SU-DHL-6 (cell line): ENCODE measurements at regions not wholly inside any gene's neighbourhood (a gene's known extent, or its start where the extent isn't known, plus 50 kb on each side); places are given as distances from the start of the nearest gene placed in this dataset.

Experiments
- H2AFZ ChIP-seq: fragments of 200-600 bp; sonication (generic); 2 replicates; pipeline ENCODE4 v1.6.1; 2014; ENCODE audit warnings: low read depth, mild to moderate bottlenecking, moderate library complexity, mixed read lengths, antibody characterized with exemption, low read length; ENCODE audit not compliant: severe bottlenecking
- H3F3A ChIP-seq: fragments of 200-600 bp; shearing (Covaris generic); 2 replicates; pipeline ENCODE4 v1.6.0; 2016; ENCODE audit warnings: antibody characterized with exemption, mild to moderate bottlenecking; ENCODE audit not compliant: insufficient read depth
- H3K27ac ChIP-seq: fragments of 200-600 bp; sonication (generic); 2 replicates; pipeline ENCODE4 v1.5.1; 2016; ENCODE audit warnings: low read depth, mild to moderate bottlenecking, low read length, moderate library complexity, mixed read lengths
- H3K27me3 ChIP-seq: fragments of 200-600 bp; sonication (generic), shearing (Covaris generic); 2 replicates; pipeline ENCODE4 v1.6.0; 2014; ENCODE audit warnings: mild to moderate bottlenecking, low read length
- H3K36me3 ChIP-seq: fragments of 200-600 bp; sonication (generic); 2 replicates; pipeline ENCODE4 v1.6.1; 2014; ENCODE audit warnings: mild to moderate bottlenecking, low read length, mixed read lengths
- H3K4me2 ChIP-seq: fragments of 300-600, 200-600 bp; shearing (Covaris generic), sonication (generic); 2 replicates; pipeline ENCODE4 v1.6.0; 2014; ENCODE audit warnings: low read length, low read depth, mild to moderate bottlenecking; ENCODE audit not compliant: poor library complexity, severe bottlenecking
- H3K4me3 ChIP-seq: fragments of 200-600 bp; sonication (generic); 2 replicates; pipeline ENCODE4 v1.5.1; 2014; ENCODE audit warnings: antibody characterized with exemption, low read length, mild to moderate bottlenecking, mixed read lengths; ENCODE audit not compliant: insufficient read depth, poor library complexity, severe bottlenecking
- H3K79me2 ChIP-seq: fragments of 200-600 bp; sonication (generic); 2 replicates; pipeline ENCODE4 v1.6.1; 2014; ENCODE audit warnings: mild to moderate bottlenecking, low read length, moderate library complexity; ENCODE audit not compliant: insufficient read depth
- H3K9ac ChIP-seq: fragments of 200-600 bp; sonication (generic); 2 replicates; pipeline ENCODE4 v1.7.0; 2014; ENCODE audit warnings: mild to moderate bottlenecking, low read length
- H3K9me2 ChIP-seq: fragments of 200-600 bp; sonication (generic); replicated peaks from 2 replicates; pipeline ENCODE4 v1.6.1; 2014; ENCODE audit warnings: low read length; ENCODE audit not compliant: insufficient read depth
- H3K9me3 ChIP-seq: fragments of 200-600 bp; sonication (generic); 2 replicates; pipeline ENCODE4 v1.6.1; 2014; ENCODE audit warnings: low read length, mixed read lengths; ENCODE audit not compliant: insufficient read depth
- H4K20me1 ChIP-seq: fragments of 200-600 bp; sonication (generic); 2 replicates; pipeline ENCODE4 v1.6.1; 2014; ENCODE audit warnings: low read depth, mild to moderate bottlenecking, antibody characterized with exemption, low read length, moderate library complexity, mixed read lengths
- EZH2phosphoT487 ChIP-seq: fragments of 200-600 bp; sonication (generic), shearing (Covaris generic); conservative IDR thresholded peaks from 2 replicates; pipeline ENCODE4 v1.6.1; 2018; ENCODE audit warnings: mild to moderate bottlenecking, antibody characterized with exemption, low read length, moderate library complexity, mixed read lengths
- TF ChIP-seq, protein P1 (sequence below): fragments of 200-600 bp; sonication (generic); IDR thresholded peaks from one replicate; pipeline ENCODE4 v1.5.1; 2017; ENCODE audit warnings: antibody characterized with exemption, mild to moderate bottlenecking, low read length, moderate library complexity; ENCODE audit not compliant: insufficient read depth, poor library complexity, severe bottlenecking

DNA sequence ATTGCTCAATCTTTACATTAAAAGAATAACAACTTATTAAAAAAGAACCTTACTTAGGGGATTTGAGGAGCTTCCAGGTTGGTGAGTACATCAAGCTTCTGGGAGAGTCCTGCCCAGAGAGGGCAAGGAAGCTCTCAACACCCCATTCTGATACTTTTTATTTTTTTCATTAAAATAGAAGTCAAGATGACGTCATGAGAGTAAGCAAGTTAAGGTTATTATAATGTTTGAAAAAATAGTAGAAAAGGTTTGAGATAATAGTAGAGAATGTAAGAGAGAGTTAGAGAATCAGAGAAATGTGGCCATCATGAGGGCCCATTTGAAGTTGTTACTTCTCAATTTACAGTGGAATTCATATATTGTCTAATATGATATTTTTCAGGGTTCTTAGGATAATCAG is 221.0 kb upstream of the SLC16A7 start:
- TF ChIP-seq, protein P1, sequence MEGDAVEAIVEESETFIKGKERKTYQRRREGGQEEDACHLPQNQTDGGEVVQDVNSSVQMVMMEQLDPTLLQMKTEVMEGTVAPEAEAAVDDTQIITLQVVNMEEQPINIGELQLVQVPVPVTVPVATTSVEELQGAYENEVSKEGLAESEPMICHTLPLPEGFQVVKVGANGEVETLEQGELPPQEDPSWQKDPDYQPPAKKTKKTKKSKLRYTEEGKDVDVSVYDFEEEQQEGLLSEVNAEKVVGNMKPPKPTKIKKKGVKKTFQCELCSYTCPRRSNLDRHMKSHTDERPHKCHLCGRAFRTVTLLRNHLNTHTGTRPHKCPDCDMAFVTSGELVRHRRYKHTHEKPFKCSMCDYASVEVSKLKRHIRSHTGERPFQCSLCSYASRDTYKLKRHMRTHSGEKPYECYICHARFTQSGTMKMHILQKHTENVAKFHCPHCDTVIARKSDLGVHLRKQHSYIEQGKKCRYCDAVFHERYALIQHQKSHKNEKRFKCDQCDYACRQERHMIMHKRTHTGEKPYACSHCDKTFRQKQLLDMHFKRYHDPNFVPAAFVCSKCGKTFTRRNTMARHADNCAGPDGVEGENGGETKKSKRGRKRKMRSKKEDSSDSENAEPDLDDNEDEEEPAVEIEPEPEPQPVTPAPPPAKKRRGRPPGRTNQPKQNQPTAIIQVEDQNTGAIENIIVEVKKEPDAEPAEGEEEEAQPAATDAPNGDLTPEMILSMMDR: no peak
- no peak for TF ChIP-seq EZH2phosphoT487
- H3K9me2 ChIP-seq: no peaks in the 10 kb centered on the region

DNA sequence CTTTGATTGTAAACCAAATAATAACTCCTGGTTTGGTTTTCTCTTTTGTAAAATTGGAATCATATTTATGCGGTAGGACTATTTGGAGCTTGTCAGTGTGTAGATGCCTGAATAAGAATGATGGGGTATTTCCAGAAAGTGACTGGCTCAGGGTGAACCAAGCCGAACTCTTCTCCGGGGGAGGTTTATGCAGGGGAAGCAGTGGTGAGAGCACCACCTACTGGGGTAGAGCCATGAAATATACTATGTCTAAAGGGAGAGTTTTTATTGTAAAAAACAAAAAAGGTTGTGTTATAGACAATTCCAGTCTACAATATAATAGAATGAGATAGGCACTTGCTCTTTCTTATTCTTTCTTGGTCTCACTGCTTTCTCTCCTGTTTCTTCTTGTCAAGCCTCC is 222.9 kb upstream of the SLC16A7 start:
- H3K9me3 ChIP-seq: no peaks in the 10 kb centered on the region
- no peaks in the 10 kb centered on the region for H4K20me1 ChIP-seq
- TF ChIP-seq, protein P1: no peak
- no peak for TF ChIP-seq EZH2phosphoT487
- no peak overlapping the region for H3K4me2 ChIP-seq
- no peaks in the 10 kb centered on the region for H3F3A ChIP-seq
- no peak overlapping the region for H3K9ac ChIP-seq
- H3K4me3 ChIP-seq: no peak overlapping the region
- H2AFZ ChIP-seq: no peak overlapping the region
- H3K27me3 ChIP-seq: no peaks in the 10 kb centered on the region
- H3K27ac ChIP-seq: no peak overlapping the region
- H3K9me2 ChIP-seq: no peaks in the 10 kb centered on the region
- H3K36me3 ChIP-seq: no peaks in the 10 kb centered on the region
- H3K79me2 ChIP-seq: no peaks in the 10 kb centered on the region

More for the DNA sequence above, 221.0 kb upstream of the SLC16A7 start:
- no peaks in the 10 kb centered on the region for H3K79me2 ChIP-seq
- no peak overlapping the region for H2AFZ ChIP-seq
- no peak overlapping the region for H3K9ac ChIP-seq
- no peaks in the 10 kb centered on the region for H3K9me3 ChIP-seq
- no peaks in the 10 kb centered on the region for H3K27me3 ChIP-seq
- H3F3A ChIP-seq: no peaks in the 10 kb centered on the region
- H4K20me1 ChIP-seq: no peaks in the 10 kb centered on the region
- H3K36me3 ChIP-seq: no peaks in the 10 kb centered on the region
- no peak overlapping the region for H3K4me2 ChIP-seq
- no peak overlapping the region for H3K4me3 ChIP-seq
- no peak overlapping the region for H3K27ac ChIP-seq

DNA sequence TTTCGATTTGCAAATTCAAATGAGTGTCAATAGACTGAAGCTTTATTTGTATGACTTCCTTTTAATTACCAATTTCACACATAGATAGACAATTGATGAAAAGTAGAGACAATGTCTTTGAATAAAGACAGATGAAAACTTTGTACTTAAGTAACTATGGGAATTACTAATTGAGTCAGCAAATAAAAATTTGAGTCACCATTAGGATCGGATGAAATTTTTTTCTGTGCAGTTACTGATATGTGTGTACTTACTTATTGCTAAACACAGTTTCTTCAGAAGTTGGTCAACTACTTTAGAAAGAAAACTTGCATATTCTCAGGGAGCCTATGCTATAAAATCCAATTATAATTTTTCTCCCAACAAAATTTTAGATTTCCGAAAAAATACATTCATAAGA is 224.9 kb upstream of the SLC16A7 start:
- Histone ChIP-seq H3K4me3 (no peak overlapping the region), H3K27ac (no peak overlapping the region), H3K27me3 (no peaks in the 10 kb centered on the region)

More for the DNA sequence above, 224.9 kb upstream of the SLC16A7 start:
- no peak overlapping the region for H3K4me2 ChIP-seq
- no peaks in the 10 kb centered on the region for H3K79me2 ChIP-seq
- H3K9ac ChIP-seq: no peak overlapping the region
- no peaks in the 10 kb centered on the region for H3K9me2 ChIP-seq
- H3K36me3 ChIP-seq: no peaks in the 10 kb centered on the region
- TF ChIP-seq, protein P1: no peak
- no peak for TF ChIP-seq EZH2phosphoT487
- H3K9me3 ChIP-seq: no peaks in the 10 kb centered on the region
- no peaks in the 10 kb centered on the region for H4K20me1 ChIP-seq
- no peak overlapping the region for H2AFZ ChIP-seq
- H3F3A ChIP-seq: no peaks in the 10 kb centered on the region
